ENCODE measurements at regions not wholly inside any gene's neighbourhood (a gene's known extent, or its start where the extent isn't known, plus 50 kb on each side); places are given as distances from the start of the nearest gene placed in this dataset.

DNA sequence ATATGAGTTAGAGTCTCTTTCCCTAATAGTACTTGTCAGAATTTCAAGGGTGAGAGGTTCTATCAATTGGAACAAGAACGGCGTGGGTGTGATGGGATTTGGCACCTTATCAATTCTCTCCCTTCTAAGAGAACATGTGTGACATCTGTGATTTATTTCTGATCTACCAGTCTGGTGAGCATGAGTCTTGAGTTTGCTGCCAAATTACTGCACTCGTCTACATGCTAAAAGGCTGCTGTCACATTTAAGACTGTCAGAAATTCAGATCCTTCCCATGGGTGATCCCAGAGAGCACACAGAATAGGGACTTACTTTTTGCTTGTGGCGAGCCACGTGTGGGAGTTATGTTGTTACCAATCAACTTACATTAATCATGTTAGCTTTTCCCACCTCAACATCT, 370.2 kb upstream of the SASH1 start (continued):
- TF ChIP-seq, protein P1, sequence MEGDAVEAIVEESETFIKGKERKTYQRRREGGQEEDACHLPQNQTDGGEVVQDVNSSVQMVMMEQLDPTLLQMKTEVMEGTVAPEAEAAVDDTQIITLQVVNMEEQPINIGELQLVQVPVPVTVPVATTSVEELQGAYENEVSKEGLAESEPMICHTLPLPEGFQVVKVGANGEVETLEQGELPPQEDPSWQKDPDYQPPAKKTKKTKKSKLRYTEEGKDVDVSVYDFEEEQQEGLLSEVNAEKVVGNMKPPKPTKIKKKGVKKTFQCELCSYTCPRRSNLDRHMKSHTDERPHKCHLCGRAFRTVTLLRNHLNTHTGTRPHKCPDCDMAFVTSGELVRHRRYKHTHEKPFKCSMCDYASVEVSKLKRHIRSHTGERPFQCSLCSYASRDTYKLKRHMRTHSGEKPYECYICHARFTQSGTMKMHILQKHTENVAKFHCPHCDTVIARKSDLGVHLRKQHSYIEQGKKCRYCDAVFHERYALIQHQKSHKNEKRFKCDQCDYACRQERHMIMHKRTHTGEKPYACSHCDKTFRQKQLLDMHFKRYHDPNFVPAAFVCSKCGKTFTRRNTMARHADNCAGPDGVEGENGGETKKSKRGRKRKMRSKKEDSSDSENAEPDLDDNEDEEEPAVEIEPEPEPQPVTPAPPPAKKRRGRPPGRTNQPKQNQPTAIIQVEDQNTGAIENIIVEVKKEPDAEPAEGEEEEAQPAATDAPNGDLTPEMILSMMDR (IDR thresholded peaks at IDR 0.05; ENCODE audit: control extremely low read depth in 1 of 3, insufficient read depth in 1 of 3, low read depth in 1 of 3, low read length in 3 of 3): no peak
- TF ChIP-seq, protein P2, sequence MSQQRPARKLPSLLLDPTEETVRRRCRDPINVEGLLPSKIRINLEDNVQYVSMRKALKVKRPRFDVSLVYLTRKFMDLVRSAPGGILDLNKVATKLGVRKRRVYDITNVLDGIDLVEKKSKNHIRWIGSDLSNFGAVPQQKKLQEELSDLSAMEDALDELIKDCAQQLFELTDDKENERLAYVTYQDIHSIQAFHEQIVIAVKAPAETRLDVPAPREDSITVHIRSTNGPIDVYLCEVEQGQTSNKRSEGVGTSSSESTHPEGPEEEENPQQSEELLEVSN (IDR thresholded peaks at IDR 0.05): no peak
- TF ChIP-seq, protein P3, sequence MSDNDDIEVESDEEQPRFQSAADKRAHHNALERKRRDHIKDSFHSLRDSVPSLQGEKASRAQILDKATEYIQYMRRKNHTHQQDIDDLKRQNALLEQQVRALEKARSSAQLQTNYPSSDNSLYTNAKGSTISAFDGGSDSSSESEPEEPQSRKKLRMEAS (IDR thresholded peaks at IDR 0.05): no peak
- TF ChIP-seq YY1 (IDR thresholded peaks at IDR 0.05; ENCODE audit: low read depth, low read length): no peak
- TF ChIP-seq RXRA (IDR thresholded peaks at IDR 0.05; ENCODE audit: insufficient read depth, low read depth, low read length): no peak
- TF ChIP-seq ASH2L (IDR thresholded peaks at IDR 0.05; ENCODE audit: low read length): no peak
- no peak for TF ChIP-seq JUND (IDR thresholded peaks at IDR 0.05; ENCODE audit: low read length)

Measured in H1 (cell line).